HG03139 (cell line): ENCODE measurements at regions not wholly inside any gene's neighbourhood (a gene's known extent, or its start where the extent isn't known, plus 50 kb on each side); places are given as distances from the start of the nearest gene placed in this dataset.
"Not testable (repeated sequence)": the region's sequence is repeated elsewhere in the genome, so short reads cannot be mapped to it uniquely, and the experiment has no call there.

ENCODE experiments used
- ATAC-seq: cut with Tn5 transposase; IDR thresholded peaks from one replicate; pipeline ENCODE4 v1.9.1; 2021; ENCODE audit not compliant: unreplicated experiment

DNA sequence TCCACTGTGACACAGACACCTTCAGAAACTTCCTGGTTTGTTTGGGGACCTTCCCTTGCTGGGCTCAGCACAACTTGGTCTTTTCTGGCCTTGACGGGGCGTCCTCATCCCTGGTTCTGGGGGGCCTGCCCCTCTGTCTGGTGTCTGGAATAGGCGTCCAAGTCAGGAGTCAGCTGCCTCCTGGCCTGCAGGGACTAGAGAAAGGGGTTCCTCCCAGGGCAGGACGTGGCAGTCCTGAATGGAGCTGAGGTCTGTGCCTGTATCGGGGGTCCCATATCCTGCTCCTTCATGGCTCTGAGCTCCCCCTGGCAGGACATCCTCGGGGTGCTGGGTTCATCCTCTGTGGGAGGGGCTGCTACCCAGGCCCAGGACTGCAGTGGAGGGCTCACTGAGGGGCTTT, 384.0 kb downstream of the TMEM121 start:
- no peak for ATAC-seq

DNA sequence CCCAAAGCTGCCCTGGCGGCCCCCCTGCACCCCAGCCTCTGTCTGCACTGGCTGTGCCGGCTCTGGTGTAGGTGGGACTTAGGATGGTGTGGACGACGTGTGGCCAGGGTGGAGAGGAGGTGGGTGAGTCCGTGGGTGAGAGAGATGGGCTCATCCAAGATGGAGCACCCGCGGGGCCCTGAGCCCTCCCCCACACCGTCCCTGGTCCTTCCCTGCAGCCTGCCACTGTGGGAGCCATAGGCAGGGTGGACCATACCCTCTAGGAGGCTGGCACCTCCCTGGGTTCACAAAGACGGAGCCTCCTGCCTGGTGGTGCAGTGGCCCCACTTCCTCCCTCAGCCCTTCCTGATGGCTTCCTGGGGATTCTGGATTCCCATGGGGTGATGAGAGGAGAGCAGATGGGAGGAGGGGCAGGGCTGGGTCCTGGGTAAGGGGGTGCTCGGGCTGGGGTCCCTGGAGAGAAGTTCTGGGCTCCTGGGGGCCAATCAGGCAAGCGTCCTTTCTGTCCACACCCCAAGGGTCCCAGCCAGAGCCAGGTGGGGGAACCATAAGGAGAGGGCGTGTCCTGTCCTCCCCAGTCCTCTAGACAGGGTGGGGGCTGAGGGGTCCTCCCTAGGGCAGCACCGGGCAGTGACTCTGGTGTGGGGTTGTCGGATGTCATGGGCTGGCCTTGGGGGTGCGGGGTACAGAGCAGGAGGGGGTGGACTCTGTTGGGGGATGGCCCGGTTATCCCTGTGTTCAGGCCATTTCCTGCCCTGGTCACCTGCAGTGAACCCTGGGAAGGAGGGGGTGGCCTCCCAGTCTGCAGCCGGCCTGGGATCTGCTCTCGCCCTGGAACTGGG, 384.8 kb downstream of the TMEM121 start:
- ATAC-seq = no peak

DNA sequence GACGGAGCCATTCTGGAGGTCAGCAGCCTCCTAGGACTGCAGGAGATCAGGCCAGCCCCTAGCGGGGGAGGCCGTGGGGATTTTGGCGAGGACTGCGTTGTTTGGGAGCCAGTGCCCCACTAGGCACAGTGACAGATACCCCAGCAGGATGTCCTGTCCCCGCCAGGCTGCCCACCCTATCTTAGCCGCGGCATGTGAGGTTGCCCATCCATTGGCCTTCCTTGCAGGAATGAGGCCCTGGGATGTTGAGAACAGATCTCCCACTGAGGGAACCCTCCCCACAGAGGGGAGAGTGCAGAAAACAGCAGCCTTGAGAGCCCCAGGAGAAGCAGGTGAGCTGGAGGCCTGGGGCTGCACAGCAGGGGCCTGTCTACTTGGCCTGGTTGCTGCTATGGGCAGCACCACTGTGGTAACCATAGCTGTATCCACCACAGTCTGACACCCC, 385.5 kb downstream of the TMEM121 start:
- ATAC-seq = not testable (repeated sequence)

DNA sequence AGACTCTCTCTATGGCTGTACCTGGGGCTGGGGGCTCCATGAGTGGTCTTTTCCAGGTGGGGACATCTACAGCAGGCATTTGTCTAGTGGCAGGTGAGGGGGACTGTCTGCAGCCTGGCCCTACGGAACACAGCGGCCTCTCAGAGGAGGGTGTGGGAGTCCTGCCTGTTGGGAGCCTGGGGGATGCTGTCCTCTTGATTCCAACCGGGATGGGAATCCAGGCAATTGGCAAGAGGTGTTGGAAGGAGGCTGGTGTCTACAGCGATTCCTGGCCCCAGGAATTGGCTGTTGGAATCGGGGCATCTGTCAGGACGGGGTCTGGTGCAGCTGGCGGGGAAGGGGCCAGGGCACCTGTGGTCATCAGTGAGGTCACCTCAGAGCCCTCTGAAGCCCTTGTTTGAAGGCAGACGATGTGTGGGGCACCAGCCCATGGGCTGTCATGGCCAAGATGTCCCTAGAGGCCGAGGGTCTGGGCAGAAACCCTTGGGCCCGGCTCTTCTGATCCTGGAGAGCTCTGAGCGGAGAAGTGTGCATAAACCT, 386.3 kb downstream of the TMEM121 start:
- ATAC-seq = no peak

DNA sequence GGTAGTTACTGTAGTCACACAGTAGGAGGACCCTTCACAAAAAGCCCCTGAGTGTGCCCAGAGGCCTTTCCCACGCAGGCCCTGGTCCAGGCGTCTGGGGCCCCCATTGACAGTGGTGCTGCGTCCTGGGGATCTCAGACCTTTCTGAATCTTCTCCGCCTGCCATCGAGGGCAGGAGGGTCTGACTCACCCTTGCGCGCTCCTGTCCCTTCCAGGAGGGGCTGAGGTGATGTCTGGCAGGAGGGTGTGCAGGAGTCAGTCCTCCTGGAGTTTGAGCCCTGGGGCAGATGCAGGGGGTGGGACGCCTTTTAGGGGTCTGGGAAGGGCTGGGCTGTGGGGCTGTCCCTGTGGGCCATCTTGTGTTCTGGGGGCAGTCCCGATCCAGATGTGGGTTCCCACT, 386.8 kb downstream of the TMEM121 start:
- ATAC-seq = no peak

DNA sequence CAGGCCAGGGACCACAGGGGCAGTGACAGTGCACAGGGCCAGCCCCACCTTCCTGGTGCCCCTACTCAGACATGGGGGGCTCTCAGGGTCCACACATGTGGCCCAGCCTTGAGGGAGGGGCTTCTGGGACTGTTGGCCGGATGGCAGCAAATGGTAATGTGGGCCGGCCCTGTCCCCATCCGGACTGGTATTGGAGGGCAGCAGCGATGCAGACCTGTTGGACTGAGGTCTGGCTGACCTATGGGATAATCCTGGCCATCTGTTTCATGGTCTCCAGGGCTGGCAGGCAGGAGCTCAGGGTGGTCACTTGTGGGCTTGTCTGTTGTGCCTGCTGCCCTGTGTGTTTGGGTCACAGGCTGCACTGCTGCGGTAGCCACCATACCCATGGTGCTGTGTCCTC, 387.5 kb downstream of the TMEM121 start:
- no peak for ATAC-seq

- not testable (repeated sequence) for ATAC-seq
Measured at GRCh38 chr14:105914281-105914680, 387.9 kb downstream of the TMEM121 start.

GRCh38 chr14:105914738-105915385, 388.5 kb downstream of the TMEM121 start:
- no peak for ATAC-seq

DNA sequence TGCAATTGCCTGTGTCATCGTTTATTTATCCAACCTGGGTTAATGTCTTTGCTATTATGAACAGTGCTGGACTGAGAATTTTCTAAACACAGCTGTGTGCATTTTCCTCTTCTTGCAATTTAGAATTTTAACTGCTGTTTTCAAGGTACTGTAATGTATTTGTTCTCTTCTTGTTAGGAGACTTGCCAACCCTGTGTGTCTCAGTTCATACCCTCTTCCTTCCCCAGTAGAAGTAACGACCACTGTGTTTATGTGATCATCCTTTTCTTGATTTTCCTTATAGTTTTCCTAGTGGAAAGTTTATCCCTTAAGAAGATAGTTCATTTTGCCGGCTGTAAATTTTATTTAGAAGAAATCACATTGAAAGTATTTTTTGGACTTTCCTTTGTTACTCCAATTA, 389.2 kb downstream of the TMEM121 start:
- not testable (repeated sequence) for ATAC-seq

DNA sequence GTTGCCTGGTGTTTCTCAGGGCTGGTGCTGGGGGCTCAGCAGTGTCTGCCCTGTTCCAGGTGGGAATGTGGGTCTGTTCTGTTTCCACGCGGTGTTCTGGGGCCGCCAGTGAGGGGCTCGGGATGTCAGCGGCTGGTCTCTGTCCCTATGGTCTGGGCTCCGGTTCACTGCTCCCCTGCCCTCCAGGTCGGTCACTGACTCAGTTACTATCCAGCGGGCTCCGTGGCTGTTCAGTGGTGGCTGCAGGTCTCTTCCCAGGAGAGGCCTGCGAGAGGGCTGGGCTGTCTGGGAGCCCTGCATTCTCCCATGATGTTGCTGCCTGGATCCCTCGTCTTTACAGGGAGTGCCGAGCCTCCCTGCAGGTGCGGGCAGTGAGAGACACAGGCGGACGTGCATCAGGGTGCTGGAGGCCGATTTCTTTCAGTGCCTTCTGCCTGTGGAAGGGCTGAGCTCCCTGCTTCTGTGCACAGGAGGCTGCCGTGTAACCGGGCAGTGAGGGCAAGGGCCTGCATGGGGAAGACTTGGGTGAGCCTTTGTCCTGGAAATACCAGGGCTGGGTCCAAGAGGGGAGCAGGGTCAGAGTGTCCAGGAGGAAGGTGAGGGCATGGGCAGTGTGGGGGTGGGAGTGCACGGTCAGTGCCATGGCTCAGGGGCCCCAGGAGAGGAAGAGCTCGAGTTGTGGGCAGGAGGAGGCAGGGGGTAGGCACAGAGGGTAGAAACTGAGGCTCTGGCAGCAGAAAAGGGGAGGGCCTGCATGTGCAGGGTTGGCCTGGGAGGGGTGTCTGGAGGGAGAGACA, 391.0 kb downstream of the TMEM121 start:
- ATAC-seq = not testable (repeated sequence)

DNA sequence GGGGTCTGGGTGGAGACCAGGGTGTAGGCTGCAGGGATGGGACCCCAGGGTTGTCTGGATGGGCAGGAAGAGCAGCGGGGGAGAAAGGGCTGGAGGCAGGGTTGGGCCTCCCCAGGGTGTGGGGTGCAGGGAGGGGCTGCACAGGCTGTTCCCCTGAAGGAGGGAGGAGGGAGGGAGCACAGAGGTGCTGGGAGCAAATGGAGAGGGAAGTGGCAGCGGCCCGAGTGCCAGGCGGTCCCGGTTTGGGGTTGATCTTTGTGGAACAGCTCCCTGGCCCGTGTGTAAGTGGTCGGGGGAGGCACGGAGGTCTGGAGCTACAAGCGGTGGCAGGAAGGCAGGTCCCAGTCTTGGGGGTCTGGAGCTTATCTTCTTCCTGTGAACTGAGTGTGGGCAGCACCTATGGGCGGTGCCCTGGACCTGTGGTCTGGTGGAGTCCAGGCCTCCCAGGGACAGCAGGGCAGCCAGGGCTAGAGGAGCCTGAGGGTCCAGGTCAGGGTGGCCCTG, 391.6 kb downstream of the TMEM121 start:
- ATAC-seq = no peak

DNA sequence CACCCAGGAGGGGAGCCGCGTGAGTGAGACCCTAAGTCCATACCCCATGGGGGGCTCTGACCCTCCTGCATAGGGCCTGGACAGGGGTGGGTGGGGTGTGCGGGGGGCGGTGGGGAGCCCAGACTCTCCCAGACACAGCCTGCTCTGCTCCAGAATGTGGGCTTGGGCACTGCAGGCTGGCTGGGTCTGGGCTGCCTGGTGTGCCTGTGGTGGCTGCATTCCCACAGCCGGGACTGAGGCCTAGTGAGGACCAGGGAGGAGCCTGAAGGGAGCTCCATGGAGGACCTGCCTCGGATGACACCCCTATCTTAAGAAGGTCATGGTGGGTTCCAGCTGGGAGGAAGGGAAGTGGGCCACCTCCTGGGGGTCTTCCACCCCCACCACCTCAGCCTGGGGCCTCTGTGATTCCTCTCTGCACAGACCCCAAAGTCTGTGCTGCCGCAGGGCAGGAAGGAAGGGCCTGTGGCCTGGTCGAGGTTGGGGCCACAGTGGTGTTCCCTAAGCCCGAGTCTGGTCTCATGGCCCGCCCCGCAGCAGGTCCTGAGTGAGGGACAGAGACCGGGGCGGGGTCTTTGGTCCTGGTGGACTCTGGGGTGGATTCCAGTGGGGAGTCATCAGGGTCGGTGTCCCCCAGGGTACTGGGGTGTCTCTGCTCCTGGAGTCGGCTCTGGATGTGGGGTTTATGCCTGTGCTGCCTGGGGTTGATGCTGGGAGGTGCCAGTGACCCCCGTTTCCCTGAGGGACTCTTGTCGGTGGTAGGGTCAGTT, 392.3 kb downstream of the TMEM121 start:
- no peak for ATAC-seq

GRCh38 chr14:105919458-105920150, 393.2 kb downstream of the TMEM121 start:
- no peak for ATAC-seq

- not testable (repeated sequence) for ATAC-seq
Measured at GRCh38 chr14:105920151-105920700, 393.8 kb downstream of the TMEM121 start.

- not testable (repeated sequence) for ATAC-seq
Measured at GRCh38 chr14:105920803-105921755, 394.7 kb downstream of the TMEM121 start.

DNA sequence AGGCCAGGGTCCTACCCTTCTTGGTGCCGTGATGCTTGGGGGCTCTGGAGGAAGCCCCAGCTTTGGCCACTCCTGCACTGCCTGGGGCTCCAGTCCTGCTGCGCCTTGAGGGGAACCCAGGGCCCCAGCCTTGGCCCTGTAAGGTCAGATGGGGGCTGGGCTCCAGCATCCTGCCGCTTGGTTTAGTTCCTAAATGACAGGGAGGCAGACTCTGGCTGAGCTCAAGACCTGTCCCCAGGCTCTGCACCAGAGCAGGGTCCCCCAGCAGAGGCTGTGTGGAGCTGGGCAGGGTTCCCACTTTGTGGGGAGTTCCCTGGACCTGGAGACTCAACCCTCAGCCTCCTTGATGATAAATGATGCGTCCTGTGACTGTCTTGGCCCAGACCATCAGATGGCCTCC, 395.4 kb downstream of the TMEM121 start:
- ATAC-seq = not testable (repeated sequence)

DNA sequence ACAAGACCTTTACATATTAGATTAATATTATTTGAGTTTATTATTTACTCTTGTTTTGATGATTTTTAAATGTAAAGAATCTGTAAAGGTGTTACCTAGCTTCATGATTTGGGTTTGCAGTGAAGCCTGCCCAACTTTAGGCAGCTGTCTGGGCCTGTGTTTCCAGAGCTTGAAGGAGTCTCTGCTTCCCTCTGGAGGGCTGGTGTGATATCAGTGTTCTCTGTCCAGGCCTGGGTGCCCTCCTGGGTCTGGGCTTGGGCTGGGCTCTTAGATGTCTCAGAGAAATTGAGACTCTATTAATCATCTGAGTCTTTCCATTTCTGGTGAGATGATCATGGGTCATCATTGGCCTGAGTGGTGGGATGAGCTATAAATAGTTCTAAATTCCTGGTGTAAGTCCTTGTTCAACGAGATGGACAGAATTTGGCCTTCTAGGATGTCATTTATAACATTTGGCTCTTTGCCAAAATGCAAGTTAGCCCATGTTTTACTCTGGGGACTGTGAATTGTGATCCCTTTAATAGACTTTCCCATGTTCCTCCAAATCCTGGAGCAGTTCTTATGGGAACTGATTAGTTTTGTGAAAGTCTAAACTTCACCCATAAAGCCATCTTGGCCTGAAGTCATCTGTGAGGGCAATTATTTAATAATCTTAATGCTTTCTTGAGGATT, 397.3 kb downstream of the TMEM121 start:
- ATAC-seq = not testable (repeated sequence)
